T-cell (primary cell): ENCODE measurements at regions not wholly inside any gene's neighbourhood (a gene's known extent, or its start where the extent isn't known, plus 50 kb on each side); places are given as distances from the start of the nearest gene placed in this dataset.

Experiments used
- ATAC-seq, 4 experiments: fragments of 200-7000 bp in 3 of 4; fragments of 150-1000 bp in 1 of 4; cut with Tn5 transposase; replicated peaks in 1 of 4; 1 replicate in 3 of 4; 2 replicates in 1 of 4; pipeline ENCODE4 v1.10.0; 2021; ENCODE audit warnings: moderate library complexity in 3 of 4, mild to moderate bottlenecking in 2 of 4, moderate number of reproducible peaks in 1 of 4
- CTCF ChIA-PET, 2 donors: fragments of 300-600 bp; sonication (Branson Sonifier 250); formaldehyde crosslinking; loops; one replicate each; lab custom pipeline; 2022; ENCODE audit warnings: antibody characterized with exemption in 2 of 2; lab: Charles Lee
- POLR2A ChIA-PET, 2 donors: fragments of 300-600 bp; sonication (Branson Sonifier 250); formaldehyde crosslinking; loops; one replicate each; lab custom pipeline; 2022; ENCODE audit warnings: antibody characterized with exemption in 2 of 2; lab: Charles Lee
- DNase-seq, 35 experiments: peaks; one replicate each; pipeline versions ENCODE4 v3.0.0 to v3.0.0-alpha.2; 2013 to 2023
- H3K27ac ChIP-seq: one replicate; pipeline ENCODE4 v1.5.1; 2013; ENCODE audit warnings: low read length
- H3K27me3 ChIP-seq, 2 experiments: replicated peaks in 1 of 2; 1 replicate in 1 of 2; 2 replicates in 1 of 2; pipeline versions ENCODE4 v1.6.1 to v1.7.0; 2013; ENCODE audit warnings: low read length in 1 of 2, mixed read lengths in 1 of 2; ENCODE audit not compliant: control insufficient read depth in 2 of 2, insufficient read depth in 2 of 2; ENCODE audit errors: extremely low read depth in 1 of 2
- H3K36me3 ChIP-seq, 2 donors: 1 replicate in 1 of 2; 2 replicates in 1 of 2; pipeline versions ENCODE4 v1.6.1 to v1.7.0; 2013; ENCODE audit warnings: low read length in 1 of 2; ENCODE audit not compliant: control insufficient read depth in 2 of 2, insufficient read depth in 1 of 2; ENCODE audit errors: extremely low read depth in 1 of 2
- H3K4me1 ChIP-seq, 2 experiments: 1 replicate in 1 of 2; 2 replicates in 1 of 2; pipeline versions ENCODE4 v1.6.1 to v1.7.0; 2013; ENCODE audit warnings: low read length in 2 of 2, mixed read lengths in 1 of 2; ENCODE audit not compliant: insufficient read depth in 2 of 2, control insufficient read depth in 1 of 2; ENCODE audit errors: extremely low read depth in 1 of 2
- H3K4me3 ChIP-seq, 2 donors: 1 replicate in 1 of 2; 2 replicates in 1 of 2; pipeline versions ENCODE4 v1.5.1 to v1.7.0; 2013; ENCODE audit warnings: mild to moderate bottlenecking in 2 of 2, low read length in 1 of 2, moderate library complexity in 1 of 2; ENCODE audit not compliant: control insufficient read depth in 1 of 2; ENCODE audit errors: extremely low read depth in 1 of 2
- H3K9me3 ChIP-seq: 2 replicates; pipeline ENCODE4 v1.7.0; 2013
- H3K27ac Mint-ChIP-seq, 2 donors: one replicate each; pipeline ENCODE4 v1.8.0; 2020 to 2021; ENCODE audit warnings: mild to moderate bottlenecking in 2 of 2, mixed read lengths in 2 of 2
- H3K27me3 Mint-ChIP-seq, 2 donors: one replicate each; pipeline ENCODE4 v1.8.0; 2021 to 2022; ENCODE audit warnings: mixed read lengths in 2 of 2
- H3K36me3 Mint-ChIP-seq: one replicate; pipeline ENCODE4 v1.8.0; 2021; ENCODE audit warnings: mixed read lengths
- H3K4me1 Mint-ChIP-seq, 3 donors: one replicate each; pipeline ENCODE4 v1.8.0; 2020 to 2022; ENCODE audit warnings: mixed read lengths in 3 of 3, mild to moderate bottlenecking in 1 of 3
- H3K4me3 Mint-ChIP-seq, 3 donors: one replicate each; pipeline ENCODE4 v1.8.0; 2020 to 2022; ENCODE audit warnings: mild to moderate bottlenecking in 3 of 3, mixed read lengths in 3 of 3, moderate library complexity in 3 of 3
- H3K9me3 Mint-ChIP-seq, 3 donors: one replicate each; pipeline ENCODE4 v1.8.0; 2020 to 2022; ENCODE audit warnings: mixed read lengths in 3 of 3
- WGBS: methylation state at CpG from one replicate; pipeline ENCODE4 v1.1.5; 2013; ENCODE audit warnings: missing lambda C conversion rate; ENCODE audit not compliant: insufficient coverage; 5-methylcytosine and 5-hydroxymethylcytosine counted together

DNA sequence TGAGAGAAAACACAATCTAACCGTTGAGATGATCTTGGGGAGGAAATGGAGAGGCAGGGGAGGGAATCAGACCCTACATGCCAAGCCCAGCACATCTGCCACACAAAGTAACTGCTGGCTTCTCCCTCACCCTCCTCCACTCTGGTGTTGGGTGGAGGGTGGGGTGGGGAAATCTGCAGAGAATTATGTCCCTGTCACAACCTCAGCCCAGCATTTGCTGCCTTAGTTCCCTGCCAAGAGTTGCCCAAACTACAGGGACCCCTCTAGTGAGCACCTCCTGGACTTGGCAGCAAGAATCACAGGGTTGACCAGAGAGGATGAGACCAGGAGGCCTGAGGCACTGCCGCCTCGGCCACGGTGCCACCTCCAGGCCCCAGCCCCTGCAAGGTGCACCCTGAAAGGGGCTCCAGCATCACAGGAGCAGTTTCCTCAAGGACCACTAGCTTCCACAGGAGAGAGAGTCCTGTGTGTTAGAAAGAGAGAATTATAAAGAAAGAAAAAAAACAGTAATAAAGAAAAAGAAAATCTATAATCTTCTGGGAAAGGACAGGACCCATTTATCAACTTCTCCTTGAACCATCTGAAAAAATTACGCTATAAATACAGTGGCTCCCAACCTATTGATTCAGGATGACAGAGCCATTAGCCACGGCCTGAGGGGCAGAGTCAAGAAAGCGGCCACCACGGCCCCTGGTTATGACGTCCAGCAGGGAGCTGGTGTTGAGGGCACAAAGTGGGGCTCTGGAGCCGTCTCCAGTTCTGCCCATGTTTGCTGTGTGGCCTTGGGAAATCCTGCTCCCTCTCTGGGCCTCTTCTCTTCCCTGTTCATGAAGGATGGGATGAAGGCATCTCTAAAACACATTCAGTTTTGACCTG, 451.7 kb downstream of the MATN1 start:
- Histone ChIP-seq H3K9me3 (no peaks in the 10 kb centered on the region), H3K4me3 (no peak overlapping the region), H3K36me3 (no peaks in the 10 kb centered on the region), H3K27ac (no peak overlapping the region), H3K4me1 (no peaks in the 10 kb centered on the region), H3K27me3 (peaks cover 0 to 37% of the 10 kb centered on the region in 2 experiments)
- ATAC-seq (no peak), DNase-seq (peak in 1 of 35 experiments; percentile 9)
- Mint-ChIP-seq H3K4me3 (no peak overlapping the region), H3K27me3 (peaks cover 18 to 26% of the 10 kb centered on the region in 2 donors), H3K27ac (no peak overlapping the region), H3K36me3 (no peaks in the 10 kb centered on the region), H3K9me3 (no peaks in the 10 kb centered on the region), H3K4me1 (no peaks in the 10 kb centered on the region)
- WGBS = 64% methylated on average over 4 of the region's 10 CpGs
- CTCF ChIA-PET = no interaction called here
- POLR2A ChIA-PET = no interaction called here

DNA sequence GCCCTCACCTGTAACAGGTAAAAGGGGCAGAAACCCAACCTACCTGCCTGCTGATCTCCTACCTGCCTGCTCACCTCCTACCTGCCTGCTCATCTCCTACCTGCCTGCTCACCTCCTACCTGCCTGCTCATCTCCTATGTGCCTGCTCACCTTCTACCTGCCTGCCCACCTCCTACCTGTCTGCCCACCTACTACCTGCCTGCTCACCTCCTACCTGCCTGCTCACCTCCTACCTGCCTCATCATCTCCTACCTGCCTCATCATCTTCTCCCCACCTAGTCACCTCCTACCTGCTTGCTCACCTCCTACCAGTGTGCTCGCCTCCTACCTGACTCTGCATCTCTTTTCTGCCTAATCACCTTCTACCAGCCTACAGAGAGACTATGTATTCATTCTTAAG, 452.9 kb downstream of the MATN1 start:
- Histone ChIP-seq H3K36me3 (no peaks in the 10 kb centered on the region), H3K27me3 (peaks cover 0 to 35% of the 10 kb centered on the region in 2 experiments), H3K4me1 (no peaks in the 10 kb centered on the region), H3K4me3 (no peak overlapping the region), H3K27ac (no peak overlapping the region), H3K9me3 (no peaks in the 10 kb centered on the region)
- H3K4me3 Mint-ChIP-seq = no peak overlapping the region
- H3K36me3 Mint-ChIP-seq = no peaks in the 10 kb centered on the region
- WGBS = no CpG with 5 or more reads among the region's 1 CpG
- no peak overlapping the region for H3K27ac Mint-ChIP-seq
- ATAC-seq (no peak), DNase-seq (no peak)
- no peaks in the 10 kb centered on the region for H3K9me3 Mint-ChIP-seq
- H3K27me3 Mint-ChIP-seq = peaks cover 10 to 27% of the 10 kb centered on the region in 2 donors
- H3K4me1 Mint-ChIP-seq = no peaks in the 10 kb centered on the region
- CTCF ChIA-PET = no interaction called here
- POLR2A ChIA-PET = no interaction called here

DNA sequence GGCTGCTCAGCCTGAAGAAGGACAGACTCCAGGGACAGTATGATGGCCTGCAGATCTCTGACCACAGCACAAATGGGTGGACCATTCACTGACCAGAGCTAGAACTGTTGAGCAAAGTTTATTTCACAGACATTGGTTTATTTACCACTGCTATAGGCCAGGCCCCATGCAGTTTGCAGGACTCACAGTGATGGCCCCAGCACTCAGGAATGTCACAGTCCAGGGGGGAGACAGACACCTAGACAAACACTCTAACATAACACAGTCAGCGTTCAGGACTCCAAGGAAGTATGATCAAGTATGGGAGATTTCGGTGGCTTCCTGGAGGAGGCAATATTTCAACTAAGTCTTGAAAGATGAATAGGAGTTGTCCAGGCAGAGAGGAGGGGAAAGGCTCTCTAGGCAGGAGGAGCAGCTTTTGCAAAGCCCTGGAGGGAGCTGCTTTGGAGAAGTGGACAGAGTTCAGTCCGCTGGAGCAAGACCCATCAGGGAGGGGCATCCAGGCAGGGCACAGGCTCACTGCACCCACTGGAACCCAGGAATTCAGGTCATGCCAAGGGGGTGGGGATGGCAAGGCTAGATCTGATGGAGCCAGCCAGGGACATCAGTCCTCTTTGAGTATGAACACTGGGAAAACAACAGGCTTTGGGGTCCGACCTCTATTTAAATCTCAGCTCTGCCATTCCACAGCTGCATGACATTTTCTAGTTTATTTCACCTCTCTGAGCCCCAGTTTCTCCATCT, 454.3 kb downstream of the MATN1 start:
- H3K4me1 Mint-ChIP-seq = no peaks in the 10 kb centered on the region
- no peaks in the 10 kb centered on the region for H3K36me3 Mint-ChIP-seq
- H3K9me3 ChIP-seq = no peaks in the 10 kb centered on the region
- no peak overlapping the region for H3K27ac ChIP-seq
- ATAC-seq (no peak), DNase-seq (peak in 1 of 35 experiments; percentile 15)
- ChIA-PET POLR2A (no interaction called here), CTCF (no interaction called here)
- H3K27me3 ChIP-seq = peaks cover 0 to 26% of the 10 kb centered on the region in 2 experiments
- H3K4me3 Mint-ChIP-seq = no peak overlapping the region
- H3K27me3 Mint-ChIP-seq = peaks cover 10 to 22% of the 10 kb centered on the region in 2 donors
- no peaks in the 10 kb centered on the region for H3K9me3 Mint-ChIP-seq
- no peak overlapping the region for H3K27ac Mint-ChIP-seq
- no peaks in the 10 kb centered on the region for H3K4me1 ChIP-seq
- 60% methylated on average over 1 of the region's 4 CpGs for WGBS
- no peaks in the 10 kb centered on the region for H3K36me3 ChIP-seq
- H3K4me3 ChIP-seq = no peak overlapping the region

DNA sequence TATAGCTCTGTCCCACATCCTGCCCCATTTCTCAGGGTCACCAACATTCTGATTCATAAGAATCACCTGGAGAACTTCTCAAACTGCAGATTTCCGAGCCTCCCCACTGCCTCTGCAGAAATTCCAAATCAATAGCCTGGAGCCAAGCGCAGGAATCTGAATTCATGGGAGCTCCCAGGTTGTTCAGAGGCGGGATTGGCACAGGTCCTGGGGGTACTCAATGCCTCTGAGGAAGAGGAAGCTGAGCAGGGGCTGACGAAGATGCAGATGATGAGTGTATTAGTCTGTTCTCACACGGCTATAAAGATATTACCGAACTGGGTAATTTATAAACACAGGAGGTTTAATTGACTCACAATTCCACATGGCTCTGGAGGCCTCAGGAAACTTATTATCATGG, 455.5 kb downstream of the MATN1 start:
- Histone ChIP-seq H3K27me3 (peaks cover 0 to 27% of the 10 kb centered on the region in 2 experiments), H3K4me3 (no peak overlapping the region), H3K9me3 (no peaks in the 10 kb centered on the region), H3K36me3 (no peaks in the 10 kb centered on the region), H3K27ac (no peak overlapping the region), H3K4me1 (no peaks in the 10 kb centered on the region)
- Mint-ChIP-seq H3K4me3 (no peak overlapping the region), H3K9me3 (no peaks in the 10 kb centered on the region), H3K27ac (no peak overlapping the region), H3K36me3 (no peaks in the 10 kb centered on the region), H3K4me1 (no peaks in the 10 kb centered on the region), H3K27me3 (peaks cover 10 to 22% of the 10 kb centered on the region in 2 donors)
- CTCF ChIA-PET = no interaction called here
- POLR2A ChIA-PET = no interaction called here
- peak in 1 of 35 experiments; percentile 5 for DNase-seq
- ATAC-seq = no peak
- 29% methylated on average over 1 of the region's 6 CpGs for WGBS

DNA sequence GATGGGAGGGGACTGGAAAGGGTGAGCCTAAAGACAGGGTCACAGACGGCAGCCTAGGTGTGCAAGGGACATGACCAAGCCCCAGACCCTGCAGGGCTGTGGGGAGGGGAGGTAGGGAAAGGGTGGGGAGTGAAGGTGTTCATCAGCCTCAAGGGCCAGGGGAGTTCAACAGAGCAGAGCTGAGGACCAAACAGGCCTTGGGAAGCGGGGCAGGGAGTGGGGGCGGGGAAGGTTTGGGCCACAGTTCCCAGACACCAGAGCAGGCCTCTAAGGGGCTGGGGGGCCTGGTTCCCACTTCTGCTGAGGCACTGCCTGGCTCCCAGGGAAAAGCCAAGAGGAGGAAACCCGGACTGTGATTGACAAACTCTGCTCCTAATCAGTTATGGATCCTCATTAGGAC, 456.3 kb downstream of the MATN1 start:
- H3K36me3 Mint-ChIP-seq = no peaks in the 10 kb centered on the region
- no peak for DNase-seq
- H3K4me3 Mint-ChIP-seq = no peak overlapping the region
- Histone ChIP-seq H3K4me1 (no peaks in the 10 kb centered on the region), H3K27me3 (peaks cover 0 to 21% of the 10 kb centered on the region in 2 experiments), H3K4me3 (no peak overlapping the region), H3K27ac (no peak overlapping the region), H3K36me3 (no peaks in the 10 kb centered on the region), H3K9me3 (no peaks in the 10 kb centered on the region)
- 68% methylated on average over 3 of the region's 4 CpGs for WGBS
- ATAC-seq = no peak
- POLR2A ChIA-PET = interaction anchor here in 1 of 2 donors (0.7 kb wide), 1 partner anchor 26 kb away, joined by 3 read pairs; no protein-coding TSS in a partner anchor
- CTCF ChIA-PET = no interaction called here
- no peak overlapping the region for H3K27ac Mint-ChIP-seq
- peaks cover 10 to 22% of the 10 kb centered on the region in 2 donors for H3K27me3 Mint-ChIP-seq
- H3K4me1 Mint-ChIP-seq = no peaks in the 10 kb centered on the region
- H3K9me3 Mint-ChIP-seq = no peaks in the 10 kb centered on the region

DNA sequence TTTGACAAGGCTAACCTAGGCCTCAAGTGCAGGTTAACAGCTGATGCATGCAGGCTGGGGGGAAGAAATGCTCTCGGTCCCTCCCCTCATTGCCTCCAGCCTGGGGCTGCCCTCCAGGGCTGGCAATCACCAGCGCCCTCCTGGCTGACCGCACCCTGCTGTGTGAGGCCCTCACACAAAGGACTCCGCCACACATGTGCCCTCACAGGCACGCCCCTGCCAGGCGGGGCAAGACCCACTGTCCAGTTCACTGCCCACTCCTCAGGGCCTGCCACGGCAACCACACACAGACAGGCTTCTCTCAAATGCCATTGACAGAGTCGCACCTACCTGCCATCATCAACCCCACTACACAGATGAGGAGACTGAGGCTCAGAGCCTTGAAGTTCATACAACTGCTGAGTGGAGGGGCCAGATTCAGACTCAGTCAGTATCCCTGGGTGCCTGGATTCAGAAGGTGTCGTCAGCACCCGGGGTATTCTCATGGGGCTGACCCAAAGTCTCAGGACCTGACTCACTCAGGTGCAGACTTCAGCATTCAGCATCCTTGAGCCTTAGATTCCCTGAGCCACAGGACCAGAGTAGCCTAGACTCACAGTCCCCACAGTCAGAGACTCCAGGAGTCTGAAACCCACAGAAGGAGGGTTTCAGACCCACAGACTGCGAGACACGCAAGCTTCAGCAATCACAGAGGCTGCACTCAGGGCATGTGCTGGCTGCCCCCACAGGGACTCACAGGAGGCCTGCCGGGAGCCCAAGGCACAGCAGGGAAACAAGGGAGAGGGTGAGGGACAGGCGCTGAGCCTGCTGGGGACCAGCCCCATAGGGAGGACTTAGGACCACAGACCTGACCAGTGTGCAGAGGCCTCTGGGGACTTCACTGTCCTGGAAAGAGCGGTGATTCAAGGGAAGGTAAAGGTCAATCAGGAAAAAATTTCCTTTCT, 458.0 kb downstream of the MATN1 start:
- peaks cover 0 to 20% of the 10 kb centered on the region in 2 experiments for H3K27me3 ChIP-seq
- Mint-ChIP-seq H3K4me1 (no peaks in the 10 kb centered on the region), H3K27ac (no peak overlapping the region), H3K9me3 (peaks cover 0 to 5% (median 4%) of the 10 kb centered on the region in 3 donors), H3K36me3 (no peaks in the 10 kb centered on the region), H3K27me3 (peaks cover 10 to 25% of the 10 kb centered on the region in 2 donors), H3K4me3 (no peak overlapping the region)
- H3K27ac ChIP-seq = no peak overlapping the region
- 84% methylated on average over 13 of the region's 15 CpGs for WGBS
- H3K4me1 ChIP-seq = no peaks in the 10 kb centered on the region
- H3K4me3 ChIP-seq = no peak overlapping the region
- no peaks in the 10 kb centered on the region for H3K9me3 ChIP-seq
- CTCF ChIA-PET = no interaction called here
- POLR2A ChIA-PET = no interaction called here
- ATAC-seq (no peak), DNase-seq (no peak)
- H3K36me3 ChIP-seq = no peaks in the 10 kb centered on the region
